Fibroblast of lung (primary cell): ENCODE measurements at regions not wholly inside any gene's neighbourhood (a gene's known extent, or its start where the extent isn't known, plus 50 kb on each side); places are given as distances from the start of the nearest gene placed in this dataset.
A peak's percentile ranks its signal among the peaks of the same experiment; 100 is the strongest.

Source experiments
- DNase-seq, 2 donors: peaks; one replicate each; pipeline versions ENCODE4 v3.0.0 to v3.0.0-alpha.2; 2010; ENCODE audit warnings: low read depth in 2 of 2
- H2AFZ ChIP-seq: 2 replicates; pipeline ENCODE4 v1.5.1; 2012; ENCODE audit warnings: low read length, control low read depth, inconsistent platforms
- H3K27ac ChIP-seq: 2 replicates; pipeline ENCODE4 v1.5.1; 2011; ENCODE audit warnings: low read length, control low read depth; ENCODE audit not compliant: insufficient read depth
- H3K27me3 ChIP-seq: 2 replicates; pipeline ENCODE4 v1.5.1; 2011; ENCODE audit warnings: mild to moderate bottlenecking, low read length; ENCODE audit not compliant: control insufficient read depth, insufficient read depth
- H3K36me3 ChIP-seq: 2 replicates; pipeline ENCODE4 v1.5.1; 2011; ENCODE audit warnings: low read length; ENCODE audit not compliant: control insufficient read depth, insufficient read depth
- H3K4me1 ChIP-seq: 2 replicates; pipeline ENCODE4 v1.5.1; 2011; ENCODE audit warnings: low read length; ENCODE audit not compliant: control insufficient read depth, insufficient read depth; ENCODE audit errors: extremely low read depth
- H3K4me2 ChIP-seq: 2 replicates; pipeline ENCODE4 v1.5.1; 2011; ENCODE audit warnings: low read length, control low read depth; ENCODE audit not compliant: insufficient read depth; ENCODE audit errors: extremely low read depth
- H3K4me3 ChIP-seq, 4 experiments: fragments of 200-600 bp in 1 of 4; sonication (generic) in 1 of 4; replicated peaks in 1 of 4; 2 replicates each; pipeline ENCODE4 v1.5.1; 2011 to 2016; ENCODE audit warnings: low read length in 4 of 4, low read depth in 3 of 4, mild to moderate bottlenecking in 3 of 4, control low read depth in 2 of 4, inconsistent platforms in 1 of 4, mixed read lengths in 1 of 4; ENCODE audit not compliant: insufficient read depth in 1 of 4; ENCODE audit errors: control extremely low read depth in 1 of 4
- H3K79me2 ChIP-seq: 2 replicates; pipeline ENCODE4 v1.5.1; 2012; ENCODE audit warnings: mild to moderate bottlenecking, low read length, inconsistent platforms; ENCODE audit not compliant: control insufficient read depth, insufficient read depth
- H3K9ac ChIP-seq: 2 replicates; pipeline ENCODE4 v1.5.1; 2011; ENCODE audit warnings: mild to moderate bottlenecking, low read length, control low read depth; ENCODE audit not compliant: insufficient read depth
- H3K9me3 ChIP-seq: 2 replicates; pipeline ENCODE4 v1.5.1; 2012; ENCODE audit warnings: low read depth, low read length; ENCODE audit not compliant: control insufficient read depth, insufficient read depth
- H4K20me1 ChIP-seq: 2 replicates; pipeline ENCODE4 v1.5.1; 2011; ENCODE audit warnings: low read length; ENCODE audit not compliant: control insufficient read depth, insufficient read depth; ENCODE audit errors: extremely low read depth
- CTCF ChIP-seq, 2 donors: IDR thresholded peaks in 1 of 2; conservative IDR thresholded peaks in 1 of 2; 1 replicate in 1 of 2; 2 replicates in 1 of 2; pipeline ENCODE4 v1.5.1; 2011 to 2012; ENCODE audit warnings: low read length in 2 of 2, control low read depth in 1 of 2, inconsistent platforms in 1 of 2, low read depth in 1 of 2, mild to moderate bottlenecking in 1 of 2
- EZH2 ChIP-seq: IDR thresholded peaks from 2 replicates; pipeline ENCODE4 v1.5.1; 2012; ENCODE audit warnings: low read length, control low read depth, mild to moderate bottlenecking; ENCODE audit errors: missing control alignments

- H3K79me2 ChIP-seq, result no peaks in the 10 kb centered on the region
- DNase-seq, result peak in 1 of 2 donors; percentile 27
- no peak overlapping the region for H3K4me3 ChIP-seq
- TF ChIP-seq CTCF (conservative IDR thresholded peaks at IDR 0.05 in 1 of 2, IDR thresholded peaks at IDR 0.05 in 1 of 2; ENCODE audit: low read depth in 1 of 2, low read length in 2 of 2) (no peak), EZH2 (no peak)
- no peaks in the 10 kb centered on the region for H4K20me1 ChIP-seq
- H2AFZ ChIP-seq, result no peak overlapping the region
- no peak overlapping the region for H3K27ac ChIP-seq
- no peaks in the 10 kb centered on the region for H3K4me1 ChIP-seq
- no peak overlapping the region for H3K4me2 ChIP-seq
- H3K9ac ChIP-seq, result no peak overlapping the region
- no peaks in the 10 kb centered on the region for H3K27me3 ChIP-seq
- H3K9me3 ChIP-seq, result no peaks in the 10 kb centered on the region
- no peaks in the 10 kb centered on the region for H3K36me3 ChIP-seq
These were observed 195.2 kb downstream of the TRIM29 start for GRCh38 chr11:119942583-119943297.

GRCh38 chr11:119941636-119942411 is 196.1 kb downstream of the TRIM29 start:
- H3K4me3 ChIP-seq, result no peak overlapping the region
- no peaks in the 10 kb centered on the region for H3K4me1 ChIP-seq
- H4K20me1 ChIP-seq, result no peaks in the 10 kb centered on the region
- no peak overlapping the region for H2AFZ ChIP-seq
- H3K79me2 ChIP-seq, result no peaks in the 10 kb centered on the region
- H3K4me2 ChIP-seq, result no peak overlapping the region
- TF ChIP-seq EZH2, result no peak
- no peaks in the 10 kb centered on the region for H3K36me3 ChIP-seq
- no peaks in the 10 kb centered on the region for H3K9me3 ChIP-seq
- no peak for DNase-seq
- H3K9ac ChIP-seq, result no peak overlapping the region
- H3K27me3 ChIP-seq, result no peaks in the 10 kb centered on the region
- H3K27ac ChIP-seq, result no peak overlapping the region

GRCh38 chr11:119941171-119941570 is 196.7 kb downstream of the TRIM29 start:
- no peaks in the 10 kb centered on the region for H3K79me2 ChIP-seq
- no peak overlapping the region for H3K9ac ChIP-seq
- H4K20me1 ChIP-seq, result no peaks in the 10 kb centered on the region
- no peak for DNase-seq
- H3K4me2 ChIP-seq, result no peak overlapping the region
- H3K27me3 ChIP-seq, result no peaks in the 10 kb centered on the region
- H3K4me3 ChIP-seq, result no peak overlapping the region
- no peak overlapping the region for H2AFZ ChIP-seq
- H3K9me3 ChIP-seq, result no peaks in the 10 kb centered on the region
- no peak overlapping the region for H3K27ac ChIP-seq
- H3K36me3 ChIP-seq, result no peaks in the 10 kb centered on the region
- no peak for TF ChIP-seq EZH2
- TF ChIP-seq CTCF (conservative IDR thresholded peaks at IDR 0.05 in 1 of 2, IDR thresholded peaks at IDR 0.05 in 1 of 2; ENCODE audit: low read depth in 1 of 2, low read length in 2 of 2), result no peak
- H3K4me1 ChIP-seq, result no peaks in the 10 kb centered on the region
